ENCODE measurements at regions not wholly inside any gene's neighbourhood (a gene's known extent, or its start where the extent isn't known, plus 50 kb on each side); places are given as distances from the start of the nearest gene placed in this dataset.

DNA sequence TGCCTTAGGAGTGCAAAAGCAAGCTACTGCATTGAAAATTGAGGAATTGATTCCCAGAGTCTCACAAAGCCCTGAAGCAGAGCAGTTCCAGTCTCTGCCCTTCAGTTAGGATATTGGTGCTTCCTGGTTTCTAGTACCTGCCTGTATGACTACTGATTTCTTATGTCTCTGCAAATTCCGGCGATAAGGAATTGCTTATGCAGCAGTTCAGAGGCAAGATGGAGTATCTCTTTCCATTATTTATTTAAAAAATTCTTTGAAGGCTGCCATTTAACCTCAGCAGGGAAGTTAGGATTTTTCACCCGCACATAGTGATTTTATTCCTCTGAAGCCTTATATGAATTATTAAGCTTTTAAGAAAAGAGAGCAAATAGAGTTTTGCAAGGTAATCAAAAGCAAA lies 184.9 kb upstream of the SSTR1 start:
- TF ChIP-seq, protein P1, sequence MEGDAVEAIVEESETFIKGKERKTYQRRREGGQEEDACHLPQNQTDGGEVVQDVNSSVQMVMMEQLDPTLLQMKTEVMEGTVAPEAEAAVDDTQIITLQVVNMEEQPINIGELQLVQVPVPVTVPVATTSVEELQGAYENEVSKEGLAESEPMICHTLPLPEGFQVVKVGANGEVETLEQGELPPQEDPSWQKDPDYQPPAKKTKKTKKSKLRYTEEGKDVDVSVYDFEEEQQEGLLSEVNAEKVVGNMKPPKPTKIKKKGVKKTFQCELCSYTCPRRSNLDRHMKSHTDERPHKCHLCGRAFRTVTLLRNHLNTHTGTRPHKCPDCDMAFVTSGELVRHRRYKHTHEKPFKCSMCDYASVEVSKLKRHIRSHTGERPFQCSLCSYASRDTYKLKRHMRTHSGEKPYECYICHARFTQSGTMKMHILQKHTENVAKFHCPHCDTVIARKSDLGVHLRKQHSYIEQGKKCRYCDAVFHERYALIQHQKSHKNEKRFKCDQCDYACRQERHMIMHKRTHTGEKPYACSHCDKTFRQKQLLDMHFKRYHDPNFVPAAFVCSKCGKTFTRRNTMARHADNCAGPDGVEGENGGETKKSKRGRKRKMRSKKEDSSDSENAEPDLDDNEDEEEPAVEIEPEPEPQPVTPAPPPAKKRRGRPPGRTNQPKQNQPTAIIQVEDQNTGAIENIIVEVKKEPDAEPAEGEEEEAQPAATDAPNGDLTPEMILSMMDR (IDR thresholded peaks at IDR 0.05), result no peak
- no peak overlapping the region for H3K4me3 ChIP-seq (ENCODE audit: low read depth in 1 of 2, low read length in 1 of 2)

DNA sequence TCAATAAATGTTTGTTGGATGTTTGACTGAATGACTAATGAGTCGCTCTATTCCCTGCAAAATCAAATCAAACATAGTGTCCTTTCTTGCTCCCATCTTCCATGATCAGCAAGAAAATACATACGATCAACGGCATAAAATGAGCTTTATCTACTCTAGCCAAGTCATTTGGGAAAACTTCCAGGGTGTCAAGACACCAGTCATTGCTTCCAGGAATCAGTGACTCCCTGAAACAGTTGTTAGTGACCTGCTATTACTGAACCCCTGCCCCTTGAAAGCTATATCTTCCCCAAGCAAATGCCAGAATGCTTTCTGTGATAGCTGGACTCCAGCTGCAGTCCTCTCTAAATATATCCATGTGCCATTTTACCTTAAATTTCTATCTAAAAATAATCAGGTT lies 169.5 kb upstream of the SSTR1 start:
- Histone ChIP-seq H3K4me1 (ENCODE audit: control insufficient read depth in 1 of 2, insufficient read depth in 1 of 2, low read depth in 1 of 2, low read length in 1 of 2) (no peaks in the 10 kb centered on the region), H3K36me3 (no peaks in the 10 kb centered on the region), H3K27ac (no peak overlapping the region), H3K9me3 (no peaks in the 10 kb centered on the region), H3K4me3 (ENCODE audit: low read depth in 1 of 2, low read length in 1 of 2) (no peak overlapping the region), H3K27me3 (no peaks in the 10 kb centered on the region)
- TF ChIP-seq, protein P1 (IDR thresholded peaks at IDR 0.05), result no peak

More for the DNA sequence above, 184.9 kb upstream of the SSTR1 start:
- Histone ChIP-seq H3K27ac (no peak overlapping the region), H3K36me3 (no peaks in the 10 kb centered on the region), H3K4me1 (ENCODE audit: control insufficient read depth in 1 of 2, insufficient read depth in 1 of 2, low read depth in 1 of 2, low read length in 1 of 2) (no peaks in the 10 kb centered on the region), H3K9me3 (no peaks in the 10 kb centered on the region), H3K27me3 (no peaks in the 10 kb centered on the region)

- H3K36me3 ChIP-seq, result no peaks in the 10 kb centered on the region
- TF ChIP-seq, protein P1 (IDR thresholded peaks at IDR 0.05), result no peak
- no peaks in the 10 kb centered on the region for H3K27me3 ChIP-seq
- H3K9me3 ChIP-seq, result no peaks in the 10 kb centered on the region
- no peak overlapping the region for H3K4me3 ChIP-seq (ENCODE audit: low read depth in 1 of 2, low read length in 1 of 2)
- H3K27ac ChIP-seq, result no peak overlapping the region
- H3K4me1 ChIP-seq (ENCODE audit: control insufficient read depth in 1 of 2, insufficient read depth in 1 of 2, low read depth in 1 of 2, low read length in 1 of 2), result no peaks in the 10 kb centered on the region
Measured at GRCh38 chr14:38038986-38039385, 168.7 kb upstream of the SSTR1 start.

DNA sequence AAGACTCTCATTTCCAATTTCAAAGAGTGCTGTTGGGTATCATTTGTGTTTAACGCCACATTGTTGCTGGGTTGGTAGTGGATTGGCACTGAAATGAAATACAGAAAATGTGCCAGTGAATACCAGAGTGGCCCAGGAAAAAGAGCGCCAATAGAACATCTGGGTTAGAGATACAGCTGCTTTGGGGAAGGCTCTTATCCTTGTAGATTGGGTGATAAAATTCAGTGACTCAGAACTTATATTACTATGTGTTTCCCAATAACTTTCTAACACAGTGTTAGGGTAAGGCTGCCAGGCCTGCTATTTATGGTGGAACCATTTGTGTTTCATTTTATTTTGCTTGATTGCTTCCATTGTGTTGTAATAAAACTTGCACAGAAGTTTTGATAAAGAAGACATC lies 168.2 kb upstream of the SSTR1 start:
- H3K4me1 ChIP-seq (ENCODE audit: control insufficient read depth in 1 of 2, insufficient read depth in 1 of 2, low read depth in 1 of 2, low read length in 1 of 2), result no peaks in the 10 kb centered on the region
- TF ChIP-seq, protein P1 (IDR thresholded peaks at IDR 0.05), result no peak
- H3K36me3 ChIP-seq, result no peaks in the 10 kb centered on the region
- H3K9me3 ChIP-seq, result no peaks in the 10 kb centered on the region
- no peak overlapping the region for H3K4me3 ChIP-seq (ENCODE audit: low read depth in 1 of 2, low read length in 1 of 2)
- H3K27me3 ChIP-seq, result no peaks in the 10 kb centered on the region
- no peak overlapping the region for H3K27ac ChIP-seq

DNA sequence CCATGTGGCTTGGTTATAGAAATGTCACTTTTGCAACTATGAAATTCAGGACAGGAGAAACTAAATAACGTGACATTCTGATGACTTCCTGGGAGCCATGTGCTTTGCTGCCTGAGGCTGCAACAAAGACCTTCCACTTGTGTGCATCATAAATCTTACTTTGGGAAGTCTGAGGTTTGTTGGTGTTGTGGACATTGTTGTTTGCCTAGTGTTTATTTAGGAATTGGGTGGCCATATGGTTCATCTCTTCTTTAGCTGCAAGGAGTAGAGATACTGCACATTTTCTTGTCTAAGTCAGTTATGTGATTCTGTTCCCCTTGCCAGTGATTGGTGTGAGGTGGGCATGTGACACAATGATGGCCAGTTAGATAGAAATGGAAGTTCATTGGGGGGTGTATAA lies 167.3 kb upstream of the SSTR1 start:
- no peaks in the 10 kb centered on the region for H3K27me3 ChIP-seq
- no peaks in the 10 kb centered on the region for H3K9me3 ChIP-seq
- no peak overlapping the region for H3K4me3 ChIP-seq (ENCODE audit: low read depth in 1 of 2, low read length in 1 of 2)
- no peak overlapping the region for H3K27ac ChIP-seq
- no peaks in the 10 kb centered on the region for H3K4me1 ChIP-seq (ENCODE audit: control insufficient read depth in 1 of 2, insufficient read depth in 1 of 2, low read depth in 1 of 2, low read length in 1 of 2)
- no peaks in the 10 kb centered on the region for H3K36me3 ChIP-seq
- TF ChIP-seq, protein P1 (IDR thresholded peaks at IDR 0.05), result no peak

- Histone ChIP-seq H3K27ac (no peak overlapping the region), H3K9me3 (no peaks in the 10 kb centered on the region), H3K36me3 (no peaks in the 10 kb centered on the region), H3K4me1 (ENCODE audit: control insufficient read depth in 1 of 2, insufficient read depth in 1 of 2, low read depth in 1 of 2, low read length in 1 of 2) (no peaks in the 10 kb centered on the region), H3K27me3 (no peaks in the 10 kb centered on the region), H3K4me3 (ENCODE audit: low read depth in 1 of 2, low read length in 1 of 2) (no peak overlapping the region)
- TF ChIP-seq, protein P1 (IDR thresholded peaks at IDR 0.05), result no peak
Measured at GRCh38 chr14:38042322-38042721, 165.4 kb upstream of the SSTR1 start.
